ENCODE measurements at regions not wholly inside any gene's neighbourhood (a gene's known extent, or its start where the extent isn't known, plus 50 kb on each side); places are given as distances from the start of the nearest gene placed in this dataset.
A peak's percentile ranks its signal among the peaks of the same experiment; 100 is the strongest.

- no peaks in the 10 kb centered on the region for H3K27me3 Mint-ChIP-seq (ENCODE audit: unreplicated experiment)
- DNase-seq = no peak
- no TSS peak for BruUV-seq (replicated peaks)
- no peak for TF ChIP-seq CTCF (IDR thresholded peaks at IDR 0.05; ENCODE audit: unreplicated experiment)
- intact Hi-C loops (cut with micrococcal nuclease; ENCODE audit: unreplicated experiment) = no loop called here
- CTCF ChIA-PET = no interaction called here
- H3K27ac Mint-ChIP-seq (ENCODE audit: unreplicated experiment) = no peak overlapping the region
- H3K4me1 Mint-ChIP-seq (ENCODE audit: low read depth, unreplicated experiment) = no peaks in the 10 kb centered on the region
- H3K9me3 Mint-ChIP-seq (ENCODE audit: low read depth, unreplicated experiment) = no peaks in the 10 kb centered on the region
- H3K4me3 Mint-ChIP-seq (ENCODE audit: low read depth, unreplicated experiment) = no peak overlapping the region
- no peaks in the 10 kb centered on the region for H3K36me3 Mint-ChIP-seq (ENCODE audit: insufficient read depth, unreplicated experiment)
These were observed 55.7 kb upstream of the ACADM start for GRCh38 chr1:75668813-75669212.

GRCh38 chr1:75671708-75672107 is 52.8 kb upstream of the ACADM start:
- Mint-ChIP-seq H3K36me3 (ENCODE audit: insufficient read depth, unreplicated experiment) (no peaks in the 10 kb centered on the region), H3K4me3 (ENCODE audit: low read depth, unreplicated experiment) (no peak overlapping the region), H3K9me3 (ENCODE audit: low read depth, unreplicated experiment) (no peaks in the 10 kb centered on the region), H3K4me1 (ENCODE audit: low read depth, unreplicated experiment) (no peaks in the 10 kb centered on the region), H3K27ac (ENCODE audit: unreplicated experiment) (no peak overlapping the region), H3K27me3 (ENCODE audit: unreplicated experiment) (no peaks in the 10 kb centered on the region)
- BruUV-seq (replicated peaks) = no TSS peak
- no peak for TF ChIP-seq CTCF (IDR thresholded peaks at IDR 0.05; ENCODE audit: unreplicated experiment)
- intact Hi-C loops (cut with micrococcal nuclease; ENCODE audit: unreplicated experiment) = no loop called here
- CTCF ChIA-PET = no interaction called here
- DNase-seq = no peak

- BruUV-seq (replicated peaks) = no TSS peak
- H3K27me3 Mint-ChIP-seq (ENCODE audit: unreplicated experiment) = no peaks in the 10 kb centered on the region
- CTCF ChIA-PET = no interaction called here
- no peak overlapping the region for H3K4me3 Mint-ChIP-seq (ENCODE audit: low read depth, unreplicated experiment)
- DNase-seq = no peak
- no peak for TF ChIP-seq CTCF (IDR thresholded peaks at IDR 0.05; ENCODE audit: unreplicated experiment)
- no peaks in the 10 kb centered on the region for H3K36me3 Mint-ChIP-seq (ENCODE audit: insufficient read depth, unreplicated experiment)
- no peaks in the 10 kb centered on the region for H3K9me3 Mint-ChIP-seq (ENCODE audit: low read depth, unreplicated experiment)
- H3K4me1 Mint-ChIP-seq (ENCODE audit: low read depth, unreplicated experiment) = no peaks in the 10 kb centered on the region
- intact Hi-C loops (cut with micrococcal nuclease; ENCODE audit: unreplicated experiment) = no loop called here
- H3K27ac Mint-ChIP-seq (ENCODE audit: unreplicated experiment) = no peak overlapping the region
These were observed 52.4 kb upstream of the ACADM start for GRCh38 chr1:75672108-75672507.

GRCh38 chr1:75672528-75673393 is 51.7 kb upstream of the ACADM start:
- H3K27ac Mint-ChIP-seq (ENCODE audit: unreplicated experiment) = no peak overlapping the region
- DNase-seq = peak; percentile 8
- H3K27me3 Mint-ChIP-seq (ENCODE audit: unreplicated experiment) = no peaks in the 10 kb centered on the region
- no peak for TF ChIP-seq CTCF (IDR thresholded peaks at IDR 0.05; ENCODE audit: unreplicated experiment)
- H3K4me1 Mint-ChIP-seq (ENCODE audit: low read depth, unreplicated experiment) = no peaks in the 10 kb centered on the region
- CTCF ChIA-PET = no interaction called here
- no TSS peak for BruUV-seq (replicated peaks)
- intact Hi-C loops (cut with micrococcal nuclease; ENCODE audit: unreplicated experiment) = no loop called here
- H3K9me3 Mint-ChIP-seq (ENCODE audit: low read depth, unreplicated experiment) = no peaks in the 10 kb centered on the region
- no peaks in the 10 kb centered on the region for H3K36me3 Mint-ChIP-seq (ENCODE audit: insufficient read depth, unreplicated experiment)
- H3K4me3 Mint-ChIP-seq (ENCODE audit: low read depth, unreplicated experiment) = no peak overlapping the region
